Left lobe of liver (tissue), 2 donors: ENCODE measurements at regions not wholly inside any gene's neighbourhood (a gene's known extent, or its start where the extent isn't known, plus 50 kb on each side); places are given as distances from the start of the nearest gene placed in this dataset.

Source experiments
- ATAC-seq: fragments of 200-7000 bp; cut with Tn5 transposase; one replicate; pipeline ENCODE4 v1.9.1; 2020; ENCODE audit warnings: mild to moderate bottlenecking, moderate library complexity
- DNase-seq: peaks from one replicate; pipeline ENCODE4 v3.0.0-alpha.2; 2020; ENCODE audit warnings: low spot score
- donor health status: DM: no; HTN: no; CAD: no; lungs with moderate emphysema.
- donor health status: DM: no; HTN: yes; CAD: no.

DNA sequence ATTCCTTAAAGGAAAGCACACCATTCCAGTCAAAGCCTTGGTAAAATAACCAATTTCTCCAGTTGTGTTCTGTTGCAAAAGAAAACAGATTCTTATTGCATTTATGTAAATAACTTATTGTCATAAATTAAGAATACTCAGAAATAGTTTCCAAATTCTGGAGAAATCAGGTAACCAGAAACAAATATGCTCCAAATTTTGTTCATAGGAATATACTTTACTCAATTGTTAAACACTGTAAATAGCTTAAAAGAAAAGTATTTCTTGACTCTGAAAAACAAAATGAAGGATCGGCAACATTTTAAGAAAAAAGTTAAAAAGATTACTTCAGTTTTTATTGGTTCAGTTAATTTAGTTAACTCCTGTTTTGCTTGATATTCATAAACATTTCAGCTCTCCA lies 67.1 kb upstream of the PIK3CG start:
- no peak for DNase-seq
- no peak for ATAC-seq

DNA sequence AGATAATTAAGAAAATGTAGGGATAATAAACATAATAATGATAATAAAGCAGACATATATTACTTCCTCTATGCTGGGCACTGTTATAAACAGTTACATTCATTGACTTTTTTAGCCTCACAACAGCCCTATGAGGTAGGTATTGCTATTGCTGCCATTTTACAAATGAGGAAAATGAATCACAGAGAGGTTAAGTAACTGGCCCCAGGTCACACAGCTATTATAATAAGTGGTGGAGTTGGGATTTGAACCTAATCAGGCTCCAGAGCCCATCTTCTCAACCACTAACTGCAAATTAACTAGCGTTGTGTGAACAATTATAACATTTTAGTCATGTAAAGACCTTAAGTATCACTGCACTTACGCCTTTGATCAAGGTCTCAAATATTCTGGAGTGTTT lies 62.5 kb upstream of the PIK3CG start:
- DNase-seq (no peak), ATAC-seq (no peak)

DNA sequence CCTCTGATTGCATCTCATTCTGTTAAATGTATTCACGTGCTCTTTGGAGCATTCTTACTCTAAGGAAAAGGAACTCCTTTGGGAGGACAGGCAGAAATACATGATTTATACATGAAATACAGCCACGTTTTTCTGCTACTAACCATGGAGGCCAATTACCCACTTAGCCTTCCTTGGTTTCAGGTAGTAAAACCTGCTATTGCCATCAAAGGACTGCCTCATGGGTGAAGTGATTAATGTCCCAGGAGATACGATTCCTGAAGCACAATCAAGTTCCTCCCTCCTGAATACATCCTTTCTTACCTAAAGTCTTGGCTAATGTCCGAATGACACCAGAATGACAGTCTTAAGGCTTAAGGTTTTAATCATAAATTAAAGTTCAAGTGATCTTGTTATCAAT lies 58.5 kb upstream of the PIK3CG start:
- ATAC-seq, result no peak
- no peak for DNase-seq

DNA sequence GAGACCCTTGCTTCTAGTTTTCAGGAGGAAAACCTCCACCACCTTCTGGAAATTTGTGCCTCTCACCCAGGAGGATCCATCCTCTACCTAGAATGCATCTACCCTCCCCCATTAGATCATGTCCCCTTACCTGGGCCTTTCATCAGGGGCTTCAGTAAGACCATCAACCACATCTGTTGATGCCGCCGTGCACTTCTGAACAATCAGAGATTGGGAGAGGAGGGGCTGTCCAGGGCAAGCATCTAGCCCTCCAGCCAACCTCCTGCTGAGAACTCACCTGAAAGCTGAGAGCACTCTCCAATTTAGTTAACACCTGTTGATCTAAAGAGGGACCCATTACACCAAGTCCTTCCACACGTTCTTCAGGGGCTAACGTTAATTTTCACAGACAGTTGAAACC lies 57.6 kb upstream of the PIK3CG start:
- DNase-seq (no peak), ATAC-seq (no peak)

DNA sequence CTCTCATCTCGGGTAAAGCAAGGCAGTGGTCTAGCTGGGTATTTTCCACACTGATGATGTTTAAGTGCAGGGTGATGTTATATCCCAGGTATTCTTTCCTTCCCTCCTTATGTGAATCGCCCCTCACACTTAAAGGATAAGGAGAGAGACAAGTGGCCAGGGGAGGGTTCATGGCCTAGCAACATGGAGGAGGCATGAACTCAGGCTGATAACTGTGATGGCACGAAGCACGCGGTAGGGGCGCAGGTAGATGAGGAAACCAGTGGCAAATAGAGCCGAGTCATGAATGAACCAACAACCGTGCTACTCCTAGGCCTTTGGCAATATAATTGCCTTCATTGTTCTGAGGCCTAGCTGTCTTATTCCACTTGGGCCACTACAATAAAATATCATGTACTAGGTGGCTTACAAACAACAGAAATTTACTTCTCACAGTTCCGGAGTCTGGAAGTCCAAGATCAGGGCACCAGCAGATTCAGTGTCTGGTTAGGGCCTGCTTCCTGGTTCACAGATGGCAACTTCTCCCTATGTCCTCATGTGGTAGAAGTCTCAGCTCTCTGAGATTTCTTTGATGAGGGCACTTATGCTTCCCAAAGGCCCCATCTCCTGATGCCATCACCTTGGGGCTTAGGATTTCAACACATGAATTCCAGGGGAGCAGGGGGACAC lies 56.0 kb upstream of the PIK3CG start:
- DNase-seq (no peak), ATAC-seq (no peak)

DNA sequence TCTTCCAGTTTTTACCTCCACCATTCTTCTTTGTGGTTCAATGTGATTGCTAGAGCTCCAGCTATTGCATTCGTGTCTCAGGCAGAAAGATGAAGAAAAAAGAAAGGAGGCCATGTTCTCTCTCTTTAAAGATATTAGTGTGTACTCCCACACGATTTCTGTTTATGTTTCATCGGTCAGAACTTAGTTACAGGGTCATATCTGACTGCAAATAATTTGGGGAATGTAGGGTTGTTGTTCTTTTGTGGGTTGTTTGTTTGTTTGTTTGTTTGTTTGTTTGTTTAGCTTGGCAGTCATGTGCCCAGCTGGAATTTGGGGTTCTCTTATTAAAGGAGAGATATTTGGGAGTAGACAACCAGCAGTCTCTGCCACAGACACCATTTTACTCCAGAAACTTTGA lies 53.6 kb upstream of the PIK3CG start:
- DNase-seq (no peak), ATAC-seq (no peak)

DNA sequence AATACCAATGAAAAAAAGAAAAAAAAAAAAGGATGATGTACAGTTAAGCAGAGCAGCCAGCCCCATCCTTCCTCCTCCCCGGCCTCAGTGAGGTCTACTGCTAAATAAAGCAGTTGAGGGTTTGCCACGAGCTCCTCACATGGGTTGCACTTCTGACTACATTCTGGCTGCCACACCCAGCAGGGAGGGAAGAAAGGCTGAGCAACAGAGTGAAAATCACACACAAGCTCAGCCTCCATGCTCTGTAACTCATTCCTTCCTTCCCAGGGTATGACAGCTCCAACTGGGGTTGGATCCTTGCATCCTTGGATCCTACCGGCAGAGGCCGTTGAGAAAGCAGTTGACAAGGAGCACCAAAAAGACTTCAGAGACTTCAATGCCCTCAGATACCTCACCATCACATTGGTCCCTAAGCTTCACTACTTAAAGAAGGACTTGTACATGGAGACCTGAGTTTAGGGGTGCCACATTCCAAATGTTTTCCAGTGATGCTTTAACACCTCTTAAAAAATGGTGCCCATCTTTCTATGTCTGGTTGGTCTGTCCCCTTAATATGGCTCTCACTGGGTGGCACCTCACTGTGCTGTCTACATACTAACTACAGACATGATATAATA lies 52.9 kb upstream of the PIK3CG start:
- no peak for DNase-seq
- ATAC-seq, result no peak

DNA sequence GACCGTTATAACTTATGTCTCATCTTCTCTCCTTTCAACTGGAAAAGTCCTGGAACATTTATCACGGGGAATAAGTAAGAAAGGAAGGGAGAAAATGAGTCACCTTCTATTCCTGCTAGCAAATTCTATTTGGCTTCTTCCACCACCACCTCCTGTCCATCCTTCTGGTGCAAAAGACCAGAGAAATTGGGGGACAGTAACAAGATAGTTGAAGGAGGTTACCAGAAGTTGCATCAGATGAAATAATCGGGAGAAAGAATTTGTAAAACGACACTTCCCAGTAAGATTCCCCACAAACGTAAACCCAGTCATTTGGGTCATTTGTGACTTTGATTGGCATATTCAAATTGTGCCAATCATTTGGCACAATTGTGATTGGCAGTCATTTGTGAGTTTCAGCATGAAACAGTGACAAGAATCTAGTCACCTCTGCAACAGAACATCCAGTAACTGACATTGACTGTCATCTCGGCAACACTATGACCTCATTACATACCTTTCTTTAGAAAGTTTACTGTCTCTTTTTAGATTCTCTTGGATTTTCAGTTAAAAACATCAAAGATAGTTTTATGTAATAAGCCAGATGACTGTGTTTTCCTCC lies 51.3 kb upstream of the PIK3CG start:
- ATAC-seq (no peak), DNase-seq (no peak)

DNA sequence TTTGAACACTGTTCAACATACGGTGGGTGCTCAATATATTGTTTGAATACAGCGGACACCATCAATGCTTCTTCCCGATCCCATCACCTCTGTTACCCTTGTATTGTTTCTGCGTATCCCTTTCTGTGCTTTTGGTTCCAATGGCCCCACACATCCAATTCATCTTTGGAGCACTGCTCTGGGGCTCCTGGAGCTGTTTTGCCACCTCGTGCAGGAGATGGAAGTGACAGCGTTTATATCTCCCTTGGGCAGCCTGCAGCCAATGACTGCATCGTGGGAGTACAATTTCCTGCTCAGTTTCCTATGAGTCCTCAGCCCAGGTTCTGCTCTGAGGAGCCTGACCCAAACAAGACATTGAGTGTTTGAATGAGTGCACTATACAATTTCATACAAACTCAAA lies 50.2 kb upstream of the PIK3CG start:
- DNase-seq (no peak), ATAC-seq (no peak)
